ENCODE measurements at regions not wholly inside any gene's neighbourhood (a gene's known extent, or its start where the extent isn't known, plus 50 kb on each side); places are given as distances from the start of the nearest gene placed in this dataset.
"Not testable (repeated sequence)": the region's sequence is repeated elsewhere in the genome, so short reads cannot be mapped to it uniquely, and the experiment has no call there.

DNA sequence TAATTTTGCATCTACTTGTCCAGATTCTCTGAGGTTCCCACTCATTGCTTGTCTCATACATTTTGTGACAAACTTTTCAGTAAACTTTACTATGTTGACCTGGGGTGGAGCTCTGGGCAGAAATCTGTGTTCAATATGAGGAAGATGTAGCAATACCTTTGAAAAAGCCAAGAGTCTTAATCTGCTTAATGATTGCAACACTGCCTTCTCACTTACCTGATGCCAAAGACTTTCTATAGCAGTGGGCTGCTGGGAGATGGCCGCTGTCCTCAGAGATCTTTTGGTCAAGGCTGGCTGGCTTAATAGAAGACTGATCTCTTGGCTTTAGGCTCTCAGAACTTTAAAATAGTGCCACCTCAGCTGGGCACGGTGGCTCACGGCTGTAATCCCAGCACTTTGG is 70.1 kb upstream of the RBM24 start:
- Histone ChIP-seq H3K4me1 (peaks cover 0 to 37% (median 2%) of the 10 kb centered on the region in 3 donors), H3K27me3 (no peaks in the 10 kb centered on the region), H3K36me3 (no peaks in the 10 kb centered on the region), H3K4me3 (no peak overlapping the region), H3K9me3 (peaks cover 0 to 11% (median 0%) of the 10 kb centered on the region in 3 donors), H3K27ac (no peak overlapping the region)
- 100% methylated on average over 1 of the region's 3 CpGs for WGBS, 2 donors (ENCODE audit: low coverage in 1 of 2)
- ATAC-seq = no peak
- TF ChIP-seq POLR2A (IDR thresholded peaks at IDR 0.05) = no peak
- TF ChIP-seq, protein P1, sequence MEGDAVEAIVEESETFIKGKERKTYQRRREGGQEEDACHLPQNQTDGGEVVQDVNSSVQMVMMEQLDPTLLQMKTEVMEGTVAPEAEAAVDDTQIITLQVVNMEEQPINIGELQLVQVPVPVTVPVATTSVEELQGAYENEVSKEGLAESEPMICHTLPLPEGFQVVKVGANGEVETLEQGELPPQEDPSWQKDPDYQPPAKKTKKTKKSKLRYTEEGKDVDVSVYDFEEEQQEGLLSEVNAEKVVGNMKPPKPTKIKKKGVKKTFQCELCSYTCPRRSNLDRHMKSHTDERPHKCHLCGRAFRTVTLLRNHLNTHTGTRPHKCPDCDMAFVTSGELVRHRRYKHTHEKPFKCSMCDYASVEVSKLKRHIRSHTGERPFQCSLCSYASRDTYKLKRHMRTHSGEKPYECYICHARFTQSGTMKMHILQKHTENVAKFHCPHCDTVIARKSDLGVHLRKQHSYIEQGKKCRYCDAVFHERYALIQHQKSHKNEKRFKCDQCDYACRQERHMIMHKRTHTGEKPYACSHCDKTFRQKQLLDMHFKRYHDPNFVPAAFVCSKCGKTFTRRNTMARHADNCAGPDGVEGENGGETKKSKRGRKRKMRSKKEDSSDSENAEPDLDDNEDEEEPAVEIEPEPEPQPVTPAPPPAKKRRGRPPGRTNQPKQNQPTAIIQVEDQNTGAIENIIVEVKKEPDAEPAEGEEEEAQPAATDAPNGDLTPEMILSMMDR (IDR thresholded peaks at IDR 0.05) = no peak
- TF ChIP-seq EP300 (IDR thresholded peaks at IDR 0.05) = no peak
- no peak for TF ChIP-seq POLR2AphosphoS5 (IDR thresholded peaks at IDR 0.05)

DNA sequence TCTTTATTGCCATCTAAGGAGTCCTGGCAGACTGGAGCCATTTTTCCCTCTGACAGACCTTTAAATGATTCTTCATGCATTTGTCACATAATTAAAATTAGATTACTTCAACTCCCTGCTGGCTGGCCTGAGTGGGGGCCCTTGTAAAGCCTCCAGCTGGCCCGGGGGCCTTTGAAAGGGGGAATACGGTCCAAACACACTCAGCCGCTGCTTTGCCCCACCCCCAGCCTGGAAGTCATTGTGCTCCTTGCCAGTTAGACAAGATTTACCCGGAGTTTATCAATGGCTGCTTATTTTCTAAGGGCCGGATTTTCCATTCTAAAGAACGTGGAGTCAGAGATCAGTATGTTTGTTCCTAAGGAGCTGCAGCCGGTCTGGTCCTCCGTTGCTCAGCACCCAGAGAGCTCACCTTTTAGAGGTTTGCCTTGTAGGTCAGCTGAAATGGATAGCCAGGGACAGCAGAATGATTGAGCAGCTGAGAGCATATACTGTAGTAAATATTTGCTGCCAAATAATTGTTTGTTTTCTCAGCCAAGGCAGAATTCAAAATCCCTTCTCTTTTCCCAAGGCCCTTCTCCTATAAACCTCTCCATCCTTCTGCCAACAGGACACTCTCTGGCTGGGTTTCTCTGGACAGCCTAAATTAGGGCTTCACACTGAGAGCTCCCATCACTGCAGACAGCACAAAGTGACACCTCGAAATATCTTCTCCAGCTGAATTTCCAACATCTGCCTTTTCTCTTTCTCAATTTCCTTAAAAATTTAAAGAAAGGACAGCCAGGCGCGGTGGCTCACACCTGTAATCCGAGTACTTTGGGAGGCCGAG is 68.4 kb upstream of the RBM24 start:
- TF ChIP-seq POLR2AphosphoS5 (IDR thresholded peaks at IDR 0.05) (peak; percentile 17), POLR2A (IDR thresholded peaks at IDR 0.05) (no peak), EP300 (IDR thresholded peaks at IDR 0.05) (no peak)
- TF ChIP-seq, protein P1 (IDR thresholded peaks at IDR 0.05) = no peak
- ATAC-seq = peak; percentile 67
- Histone ChIP-seq H3K27me3 (no peaks in the 10 kb centered on the region), H3K4me3 (peak overlapping the region in 1 of 2 donors; percentile 23), H3K27ac (peak overlapping the region; percentile 69 to 78 (median 76)), H3K9me3 (no peaks in the 10 kb centered on the region), H3K36me3 (no peaks in the 10 kb centered on the region), H3K4me1 (peaks cover 0 to 37% (median 2%) of the 10 kb centered on the region in 3 donors)
- WGBS, 2 donors (ENCODE audit: low coverage in 1 of 2) = 11 to 22% methylated on average over 6 to 9 of the region's 13 CpGs

DNA sequence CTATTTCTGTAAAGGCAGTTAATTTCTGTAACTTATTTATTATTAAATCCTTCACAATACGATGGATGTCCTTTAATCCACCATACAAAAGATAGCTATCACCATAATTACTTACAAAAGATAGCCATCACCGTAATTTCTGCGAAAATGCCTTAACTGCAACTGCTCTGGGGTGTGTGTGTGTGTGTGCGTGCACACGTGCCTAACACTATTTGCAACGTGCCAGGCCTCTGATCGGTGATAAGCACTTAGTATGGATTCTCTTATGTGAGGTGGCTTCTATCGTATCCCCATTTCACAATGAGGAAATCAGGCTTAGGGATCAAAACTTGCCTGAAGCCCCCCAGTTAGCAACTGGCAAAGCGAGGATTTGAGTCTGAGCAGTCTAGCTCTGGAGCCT is 67.1 kb upstream of the RBM24 start:
- Histone ChIP-seq H3K27me3 (no peaks in the 10 kb centered on the region), H3K4me1 (peaks cover 0 to 37% (median 5%) of the 10 kb centered on the region in 3 donors), H3K36me3 (no peaks in the 10 kb centered on the region), H3K4me3 (no peak overlapping the region), H3K9me3 (no peaks in the 10 kb centered on the region), H3K27ac (no peak overlapping the region)
- ATAC-seq = no peak
- TF ChIP-seq EP300 (IDR thresholded peaks at IDR 0.05) (no peak), POLR2A (IDR thresholded peaks at IDR 0.05) (no peak), POLR2AphosphoS5 (IDR thresholded peaks at IDR 0.05) (no peak)
- TF ChIP-seq, protein P1 (IDR thresholded peaks at IDR 0.05) = no peak
- 81 to 87% methylated on average over 5 to 6 of the region's 9 CpGs for WGBS, 2 donors (ENCODE audit: low coverage in 1 of 2)

DNA sequence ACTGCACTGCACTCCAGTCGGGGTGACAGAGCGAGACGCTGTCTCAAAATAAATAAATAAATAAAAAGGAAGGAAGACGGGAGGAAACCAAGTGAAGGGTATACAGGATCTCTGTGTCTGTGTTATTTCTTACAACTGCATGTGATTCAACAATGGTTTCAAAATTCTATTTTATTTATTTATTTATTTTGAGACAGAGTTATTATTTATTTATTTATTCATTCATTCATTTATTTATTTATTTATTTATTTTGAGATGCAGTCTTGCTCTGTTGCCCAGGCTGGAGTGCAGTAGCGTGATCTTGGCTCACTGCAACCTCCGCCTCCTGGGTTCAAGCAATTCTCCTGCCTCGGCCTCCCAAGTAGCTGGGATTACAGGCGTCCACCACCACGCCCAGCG is 64.2 kb upstream of the RBM24 start:
- H3K27me3 ChIP-seq, ATAC-seq, H3K36me3 ChIP-seq, H3K27ac ChIP-seq, H3K4me3 ChIP-seq, H3K9me3 ChIP-seq: not testable (repeated sequence)
- H3K4me1 ChIP-seq = peaks cover 0 to 23% (median 5%) of the 10 kb centered on the region in 3 donors
- 95 to 98% methylated on average over 5 to 10 of the region's 10 CpGs for WGBS, 2 donors (ENCODE audit: low coverage in 1 of 2)

DNA sequence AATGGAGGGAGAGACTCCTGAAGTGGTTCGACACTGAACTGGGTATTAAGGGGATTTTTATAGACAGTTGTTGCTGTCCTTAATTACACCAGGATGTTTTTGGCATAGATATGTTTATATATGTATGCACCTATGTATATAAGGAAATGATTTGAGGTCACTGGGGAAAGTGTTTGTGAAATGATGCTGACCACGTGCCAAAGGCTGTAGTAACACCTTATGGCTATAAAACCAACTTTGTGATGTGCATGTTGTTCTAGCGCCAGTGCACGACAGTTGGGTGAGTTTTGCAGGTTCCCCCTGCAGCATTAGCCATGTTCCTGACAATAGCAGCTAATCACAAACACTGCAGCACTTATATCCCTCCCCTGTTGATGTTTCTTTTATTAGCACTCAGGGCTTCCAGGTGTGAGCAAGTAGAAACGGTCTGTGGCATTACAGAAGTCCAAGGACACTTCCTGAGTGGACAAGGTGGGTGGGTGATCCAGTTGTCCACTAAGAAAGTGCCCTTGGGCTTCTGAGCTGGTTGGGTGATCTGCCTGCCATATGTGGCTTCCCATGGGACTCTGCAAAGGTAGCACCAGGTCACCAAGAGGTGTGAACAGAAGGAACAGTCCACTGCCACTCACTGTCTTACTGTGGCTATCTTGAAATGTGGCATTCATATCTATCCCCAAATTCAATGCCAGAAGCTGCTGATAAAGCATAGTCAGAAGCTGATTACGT is 63.0 kb upstream of the RBM24 start:
- ATAC-seq = no peak
- Histone ChIP-seq H3K4me1 (peaks cover 0 to 11% (median 5%) of the 10 kb centered on the region in 3 donors), H3K4me3 (no peak overlapping the region), H3K27me3 (no peaks in the 10 kb centered on the region), H3K27ac (no peak overlapping the region), H3K9me3 (no peaks in the 10 kb centered on the region), H3K36me3 (no peaks in the 10 kb centered on the region)
- TF ChIP-seq POLR2AphosphoS5 (IDR thresholded peaks at IDR 0.05) (no peak), POLR2A (IDR thresholded peaks at IDR 0.05) (no peak), EP300 (IDR thresholded peaks at IDR 0.05) (no peak)
- TF ChIP-seq, protein P1 (IDR thresholded peaks at IDR 0.05) = no peak
- WGBS, 2 donors (ENCODE audit: low coverage in 1 of 2) = 70 to 88% methylated on average over 3 to 5 of the region's 6 CpGs
